ENCODE measurements at regions not wholly inside any gene's neighbourhood (a gene's known extent, or its start where the extent isn't known, plus 50 kb on each side); places are given as distances from the start of the nearest gene placed in this dataset.

DNA sequence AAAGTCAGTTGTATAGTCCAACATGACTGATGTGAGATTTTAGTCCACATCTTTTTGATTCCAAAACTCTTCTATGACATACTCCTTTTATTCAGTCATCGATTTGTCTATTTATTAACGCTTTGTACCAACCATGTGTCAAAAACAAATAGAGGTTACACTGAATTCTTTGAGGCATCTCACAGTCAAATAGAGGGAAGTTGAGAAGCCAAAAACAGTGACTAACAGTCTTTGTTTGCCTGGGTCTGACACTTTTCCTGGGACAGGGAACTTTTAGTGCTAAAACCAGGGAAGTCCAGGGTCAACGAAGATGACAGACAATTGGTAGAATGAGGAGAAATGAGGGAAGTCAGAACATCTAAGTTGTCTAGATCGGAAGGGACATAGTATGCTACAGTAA, 169.9 kb upstream of the HS3ST1 start:
- peaks cover 21% of the 10 kb centered on the region for H3K36me3 Mint-ChIP-seq
- no peak for DNase-seq (ENCODE audit: low spot score)
- no peak for ATAC-seq
- ChIA-PET POLR2A (no interaction called here), CTCF (no interaction called here)
- H3K4me3 Mint-ChIP-seq: no peak overlapping the region
- H3K27ac Mint-ChIP-seq: no peak overlapping the region
- H3K9me3 Mint-ChIP-seq: peaks cover 62% of the 10 kb centered on the region
- peaks cover 5% of the 10 kb centered on the region for H3K4me1 Mint-ChIP-seq
- H3K27me3 Mint-ChIP-seq (ENCODE audit: low read depth): peaks cover 3% of the 10 kb centered on the region; the same call in 1 of the 2 replicates
- TF ChIP-seq SOX15 (CRISPR knock-in tag; IDR thresholded peaks at IDR 0.05) (no peak), TEAD4 (CRISPR knock-in tag; IDR thresholded peaks at IDR 0.05) (no peak), ZNF396 (CRISPR knock-in tag; IDR thresholded peaks at IDR 0.05; ENCODE audit: borderline replicate concordance) (no peak), PRRX2 (CRISPR knock-in tag; IDR thresholded peaks at IDR 0.05) (no peak), FOXK1 (CRISPR knock-in tag; IDR thresholded peaks at IDR 0.05) (no peak), GABPB1 (CRISPR knock-in tag; IDR thresholded peaks at IDR 0.05) (no peak), NR3C1 (CRISPR knock-in tag; conservative IDR thresholded peaks at IDR 0.05; ENCODE audit: low read depth) (no peak), ZNF416 (CRISPR knock-in tag; IDR thresholded peaks at IDR 0.05) (no peak), ESRRA (CRISPR knock-in tag; IDR thresholded peaks at IDR 0.05; ENCODE audit: borderline replicate concordance) (no peak), ZNF671 (CRISPR knock-in tag; IDR thresholded peaks at IDR 0.05) (no peak), JUN (CRISPR knock-in tag; IDR thresholded peaks at IDR 0.05) (no peak)
- TF ChIP-seq, protein P1, sequence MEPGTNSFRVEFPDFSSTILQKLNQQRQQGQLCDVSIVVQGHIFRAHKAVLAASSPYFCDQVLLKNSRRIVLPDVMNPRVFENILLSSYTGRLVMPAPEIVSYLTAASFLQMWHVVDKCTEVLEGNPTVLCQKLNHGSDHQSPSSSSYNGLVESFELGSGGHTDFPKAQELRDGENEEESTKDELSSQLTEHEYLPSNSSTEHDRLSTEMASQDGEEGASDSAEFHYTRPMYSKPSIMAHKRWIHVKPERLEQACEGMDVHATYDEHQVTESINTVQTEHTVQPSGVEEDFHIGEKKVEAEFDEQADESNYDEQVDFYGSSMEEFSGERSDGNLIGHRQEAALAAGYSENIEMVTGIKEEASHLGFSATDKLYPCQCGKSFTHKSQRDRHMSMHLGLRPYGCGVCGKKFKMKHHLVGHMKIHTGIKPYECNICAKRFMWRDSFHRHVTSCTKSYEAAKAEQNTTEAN (CRISPR knock-in tag; IDR thresholded peaks at IDR 0.05): no peak
- TF ChIP-seq, protein P2, sequence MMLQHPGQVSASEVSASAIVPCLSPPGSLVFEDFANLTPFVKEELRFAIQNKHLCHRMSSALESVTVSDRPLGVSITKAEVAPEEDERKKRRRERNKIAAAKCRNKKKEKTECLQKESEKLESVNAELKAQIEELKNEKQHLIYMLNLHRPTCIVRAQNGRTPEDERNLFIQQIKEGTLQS (CRISPR knock-in tag; conservative IDR thresholded peaks at IDR 0.05): no peak
- TF ChIP-seq, protein P3, sequence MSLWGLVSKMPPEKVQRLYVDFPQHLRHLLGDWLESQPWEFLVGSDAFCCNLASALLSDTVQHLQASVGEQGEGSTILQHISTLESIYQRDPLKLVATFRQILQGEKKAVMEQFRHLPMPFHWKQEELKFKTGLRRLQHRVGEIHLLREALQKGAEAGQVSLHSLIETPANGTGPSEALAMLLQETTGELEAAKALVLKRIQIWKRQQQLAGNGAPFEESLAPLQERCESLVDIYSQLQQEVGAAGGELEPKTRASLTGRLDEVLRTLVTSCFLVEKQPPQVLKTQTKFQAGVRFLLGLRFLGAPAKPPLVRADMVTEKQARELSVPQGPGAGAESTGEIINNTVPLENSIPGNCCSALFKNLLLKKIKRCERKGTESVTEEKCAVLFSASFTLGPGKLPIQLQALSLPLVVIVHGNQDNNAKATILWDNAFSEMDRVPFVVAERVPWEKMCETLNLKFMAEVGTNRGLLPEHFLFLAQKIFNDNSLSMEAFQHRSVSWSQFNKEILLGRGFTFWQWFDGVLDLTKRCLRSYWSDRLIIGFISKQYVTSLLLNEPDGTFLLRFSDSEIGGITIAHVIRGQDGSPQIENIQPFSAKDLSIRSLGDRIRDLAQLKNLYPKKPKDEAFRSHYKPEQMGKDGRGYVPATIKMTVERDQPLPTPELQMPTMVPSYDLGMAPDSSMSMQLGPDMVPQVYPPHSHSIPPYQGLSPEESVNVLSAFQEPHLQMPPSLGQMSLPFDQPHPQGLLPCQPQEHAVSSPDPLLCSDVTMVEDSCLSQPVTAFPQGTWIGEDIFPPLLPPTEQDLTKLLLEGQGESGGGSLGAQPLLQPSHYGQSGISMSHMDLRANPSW (CRISPR knock-in tag; conservative IDR thresholded peaks at IDR 0.05; ENCODE audit: low read depth): no peak
- TF ChIP-seq, protein P4, sequence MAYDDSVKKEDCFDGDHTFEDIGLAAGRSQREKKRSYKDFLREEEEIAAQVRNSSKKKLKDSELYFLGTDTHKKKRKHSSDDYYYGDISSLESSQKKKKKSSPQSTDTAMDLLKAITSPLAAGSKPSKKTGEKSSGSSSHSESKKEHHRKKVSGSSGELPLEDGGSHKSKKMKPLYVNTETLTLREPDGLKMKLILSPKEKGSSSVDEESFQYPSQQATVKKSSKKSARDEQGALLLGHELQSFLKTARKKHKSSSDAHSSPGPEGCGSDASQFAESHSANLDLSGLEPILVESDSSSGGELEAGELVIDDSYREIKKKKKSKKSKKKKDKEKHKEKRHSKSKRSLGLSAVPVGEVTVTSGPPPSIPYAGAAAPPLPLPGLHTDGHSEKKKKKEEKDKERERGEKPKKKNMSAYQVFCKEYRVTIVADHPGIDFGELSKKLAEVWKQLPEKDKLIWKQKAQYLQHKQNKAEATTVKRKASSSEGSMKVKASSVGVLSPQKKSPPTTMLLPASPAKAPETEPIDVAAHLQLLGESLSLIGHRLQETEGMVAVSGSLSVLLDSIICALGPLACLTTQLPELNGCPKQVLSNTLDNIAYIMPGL (CRISPR knock-in tag; IDR thresholded peaks at IDR 0.05): no peak
- TF ChIP-seq, protein P5, sequence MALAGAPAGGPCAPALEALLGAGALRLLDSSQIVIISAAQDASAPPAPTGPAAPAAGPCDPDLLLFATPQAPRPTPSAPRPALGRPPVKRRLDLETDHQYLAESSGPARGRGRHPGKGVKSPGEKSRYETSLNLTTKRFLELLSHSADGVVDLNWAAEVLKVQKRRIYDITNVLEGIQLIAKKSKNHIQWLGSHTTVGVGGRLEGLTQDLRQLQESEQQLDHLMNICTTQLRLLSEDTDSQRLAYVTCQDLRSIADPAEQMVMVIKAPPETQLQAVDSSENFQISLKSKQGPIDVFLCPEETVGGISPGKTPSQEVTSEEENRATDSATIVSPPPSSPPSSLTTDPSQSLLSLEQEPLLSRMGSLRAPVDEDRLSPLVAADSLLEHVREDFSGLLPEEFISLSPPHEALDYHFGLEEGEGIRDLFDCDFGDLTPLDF (CRISPR knock-in tag; IDR thresholded peaks at IDR 0.05): no peak
- TF ChIP-seq, protein P6, sequence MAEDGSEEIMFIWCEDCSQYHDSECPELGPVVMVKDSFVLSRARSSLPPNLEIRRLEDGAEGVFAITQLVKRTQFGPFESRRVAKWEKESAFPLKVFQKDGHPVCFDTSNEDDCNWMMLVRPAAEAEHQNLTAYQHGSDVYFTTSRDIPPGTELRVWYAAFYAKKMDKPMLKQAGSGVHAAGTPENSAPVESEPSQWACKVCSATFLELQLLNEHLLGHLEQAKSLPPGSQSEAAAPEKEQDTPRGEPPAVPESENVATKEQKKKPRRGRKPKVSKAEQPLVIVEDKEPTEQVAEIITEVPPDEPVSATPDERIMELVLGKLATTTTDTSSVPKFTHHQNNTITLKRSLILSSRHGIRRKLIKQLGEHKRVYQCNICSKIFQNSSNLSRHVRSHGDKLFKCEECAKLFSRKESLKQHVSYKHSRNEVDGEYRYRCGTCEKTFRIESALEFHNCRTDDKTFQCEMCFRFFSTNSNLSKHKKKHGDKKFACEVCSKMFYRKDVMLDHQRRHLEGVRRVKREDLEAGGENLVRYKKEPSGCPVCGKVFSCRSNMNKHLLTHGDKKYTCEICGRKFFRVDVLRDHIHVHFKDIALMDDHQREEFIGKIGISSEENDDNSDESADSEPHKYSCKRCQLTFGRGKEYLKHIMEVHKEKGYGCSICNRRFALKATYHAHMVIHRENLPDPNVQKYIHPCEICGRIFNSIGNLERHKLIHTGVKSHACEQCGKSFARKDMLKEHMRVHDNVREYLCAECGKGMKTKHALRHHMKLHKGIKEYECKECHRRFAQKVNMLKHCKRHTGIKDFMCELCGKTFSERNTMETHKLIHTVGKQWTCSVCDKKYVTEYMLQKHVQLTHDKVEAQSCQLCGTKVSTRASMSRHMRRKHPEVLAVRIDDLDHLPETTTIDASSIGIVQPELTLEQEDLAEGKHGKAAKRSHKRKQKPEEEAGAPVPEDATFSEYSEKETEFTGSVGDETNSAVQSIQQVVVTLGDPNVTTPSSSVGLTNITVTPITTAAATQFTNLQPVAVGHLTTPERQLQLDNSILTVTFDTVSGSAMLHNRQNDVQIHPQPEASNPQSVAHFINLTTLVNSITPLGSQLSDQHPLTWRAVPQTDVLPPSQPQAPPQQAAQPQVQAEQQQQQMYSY (CRISPR knock-in tag; IDR thresholded peaks at IDR 0.05): no peak
